ENCODE measurements at regions not wholly inside any gene's neighbourhood (a gene's known extent, or its start where the extent isn't known, plus 50 kb on each side); places are given as distances from the start of the nearest gene placed in this dataset.
"Not testable (repeated sequence)": the region's sequence is repeated elsewhere in the genome, so short reads cannot be mapped to it uniquely, and the experiment has no call there.

DNA sequence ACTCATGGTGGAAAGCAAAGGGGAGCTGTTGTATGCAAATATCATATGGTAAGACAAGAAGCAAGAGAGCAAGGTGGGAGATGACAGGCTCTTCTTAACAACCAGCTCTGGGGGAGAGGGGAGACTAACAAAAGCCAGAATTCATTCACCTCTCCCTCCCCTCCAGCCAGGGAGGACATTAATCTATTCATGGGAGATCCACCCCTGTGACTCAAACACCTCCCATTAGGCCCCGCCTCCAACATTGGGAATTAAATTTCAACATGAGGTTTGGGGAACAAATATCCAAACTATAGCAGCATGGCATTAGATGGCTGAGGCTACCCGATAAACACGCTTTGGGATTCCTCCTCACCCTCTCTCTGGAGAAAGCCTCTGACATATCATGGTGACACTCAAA is 210.6 kb downstream of the RHOU start:
- Mint-ChIP-seq H3K27me3 (ENCODE audit: low read depth) (peaks cover 10% of the 10 kb centered on the region), H3K4me3 (no peak overlapping the region), H3K27ac (no peak overlapping the region), H3K4me1 (ENCODE audit: low read depth) (no peaks in the 10 kb centered on the region), H3K9me3 (no peaks in the 10 kb centered on the region), H3K36me3 (ENCODE audit: low read depth) (no peaks in the 10 kb centered on the region)

DNA sequence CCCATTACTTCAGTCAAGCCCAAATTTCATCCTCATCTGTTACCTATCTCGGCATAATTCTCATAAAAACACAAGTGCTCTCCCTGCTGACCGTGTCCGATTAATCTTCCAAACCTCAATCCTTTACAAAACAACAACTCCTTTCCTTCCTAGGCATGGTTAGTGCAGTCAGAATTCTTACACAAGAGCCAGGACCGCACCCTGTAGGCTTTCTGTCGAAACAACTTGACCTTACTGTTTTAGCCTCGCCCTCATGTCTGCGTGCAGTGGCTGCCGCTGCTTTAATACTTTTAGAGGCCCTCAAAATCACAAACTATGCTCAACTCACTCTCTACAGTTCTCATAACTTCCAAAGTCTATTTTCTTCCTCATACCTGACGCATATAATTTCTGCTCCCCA is 214.3 kb downstream of the RHOU start:
- not testable (repeated sequence) for H3K9me3 Mint-ChIP-seq

DNA sequence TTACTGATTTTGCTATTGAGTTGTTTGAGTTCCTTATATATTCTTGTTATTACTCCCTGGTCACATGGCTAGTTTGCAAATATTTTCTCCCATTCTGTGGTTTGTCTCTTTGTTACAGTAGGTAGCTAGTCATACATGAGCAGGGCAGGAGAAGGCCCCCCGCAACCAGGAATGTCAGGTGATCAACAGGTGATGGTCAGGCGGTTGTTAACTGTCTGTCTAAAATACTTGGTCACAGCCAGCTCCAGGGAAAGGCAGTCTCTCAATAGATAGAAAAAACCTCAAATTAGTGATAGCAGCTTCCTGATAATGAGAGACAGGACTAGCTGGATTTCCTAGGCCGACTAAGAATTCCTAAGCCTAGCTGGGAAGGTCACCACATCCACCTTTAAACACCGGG is 217.9 kb downstream of the RHOU start:
- Mint-ChIP-seq H3K9me3 (no peaks in the 10 kb centered on the region), H3K27ac (no peak overlapping the region), H3K4me3 (no peak overlapping the region)

More for the DNA sequence above, 214.3 kb downstream of the RHOU start:
- not testable (repeated sequence) for H3K36me3 Mint-ChIP-seq (ENCODE audit: low read depth); H3K4me3 Mint-ChIP-seq; H3K4me1 Mint-ChIP-seq (ENCODE audit: low read depth); H3K27me3 Mint-ChIP-seq (ENCODE audit: low read depth); H3K27ac Mint-ChIP-seq

DNA sequence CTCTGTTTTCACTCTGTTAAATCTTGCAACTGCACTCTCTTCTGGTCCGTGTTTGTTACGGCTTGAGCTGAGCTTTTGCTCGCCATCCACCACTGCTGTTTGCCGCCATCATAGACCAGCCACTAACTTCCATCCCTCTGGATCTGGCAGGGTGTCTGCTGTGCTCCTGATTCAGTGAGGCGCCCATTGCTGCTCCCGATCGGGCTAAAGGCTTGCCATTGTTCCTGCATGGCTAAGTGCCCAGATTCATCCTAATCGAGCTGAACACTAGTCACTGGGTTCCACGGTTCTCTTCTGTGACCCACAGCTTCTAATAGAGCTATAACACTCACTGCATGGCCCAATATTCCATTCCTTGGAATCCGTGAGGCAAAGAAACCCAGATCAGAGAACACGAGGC is 218.5 kb downstream of the RHOU start:
- not testable (repeated sequence) for H3K36me3 Mint-ChIP-seq (ENCODE audit: low read depth); H3K27me3 Mint-ChIP-seq (ENCODE audit: low read depth); H3K4me1 Mint-ChIP-seq (ENCODE audit: low read depth); H3K4me3 Mint-ChIP-seq; H3K9me3 Mint-ChIP-seq; H3K27ac Mint-ChIP-seq

More for the DNA sequence above, 217.9 kb downstream of the RHOU start:
- Mint-ChIP-seq H3K27me3 (ENCODE audit: low read depth) (no peaks in the 10 kb centered on the region), H3K4me1 (ENCODE audit: low read depth) (no peaks in the 10 kb centered on the region), H3K36me3 (ENCODE audit: low read depth) (no peaks in the 10 kb centered on the region)

DNA sequence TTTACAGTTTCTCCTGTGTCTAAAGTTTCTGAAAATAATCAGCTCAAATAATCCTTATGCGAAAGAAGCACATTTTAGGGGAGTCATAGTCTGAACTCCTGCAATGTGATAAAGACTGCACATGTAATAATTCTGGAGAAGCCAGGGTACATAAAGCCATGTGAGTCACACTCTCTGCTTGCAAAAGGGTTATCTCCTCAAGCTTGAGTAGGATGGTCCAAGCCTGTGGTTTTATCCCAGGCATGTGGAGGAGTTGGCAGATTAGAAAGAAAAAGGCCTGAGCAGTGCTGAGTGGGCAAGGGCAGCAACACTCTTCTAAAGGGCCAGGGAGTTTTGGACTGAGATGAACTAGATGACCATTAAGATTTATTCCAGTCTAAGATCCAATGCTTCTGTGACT is 220.4 kb downstream of the RHOU start:
- Mint-ChIP-seq H3K4me1 (ENCODE audit: low read depth) (no peaks in the 10 kb centered on the region), H3K36me3 (ENCODE audit: low read depth) (no peaks in the 10 kb centered on the region), H3K27me3 (ENCODE audit: low read depth) (peaks cover 4% of the 10 kb centered on the region), H3K4me3 (no peak overlapping the region), H3K9me3 (no peaks in the 10 kb centered on the region), H3K27ac (no peak overlapping the region)

DNA sequence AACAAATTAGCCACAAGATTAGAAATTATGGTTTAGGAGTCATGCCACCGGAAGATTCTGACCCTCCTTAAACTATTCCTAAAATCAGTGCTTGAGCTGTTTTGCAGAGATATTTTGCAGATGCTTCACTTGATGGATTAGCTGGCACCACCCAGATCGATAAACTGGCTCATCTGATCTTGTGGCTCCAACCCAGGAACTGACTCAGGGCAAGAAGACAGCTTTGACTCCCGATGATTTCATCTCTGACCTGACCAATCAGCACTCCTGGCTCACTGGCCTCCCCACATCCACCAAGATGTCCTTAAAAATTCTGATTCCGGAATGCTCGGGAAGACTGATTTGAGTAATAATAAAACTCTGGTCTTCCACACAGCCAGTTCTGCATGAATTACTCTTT is 221.6 kb downstream of the RHOU start:
- Mint-ChIP-seq H3K9me3 (no peaks in the 10 kb centered on the region), H3K36me3 (ENCODE audit: low read depth) (no peaks in the 10 kb centered on the region), H3K4me3 (no peak overlapping the region), H3K4me1 (ENCODE audit: low read depth) (no peaks in the 10 kb centered on the region), H3K27me3 (ENCODE audit: low read depth) (peaks cover 4% of the 10 kb centered on the region), H3K27ac (no peak overlapping the region)

DNA sequence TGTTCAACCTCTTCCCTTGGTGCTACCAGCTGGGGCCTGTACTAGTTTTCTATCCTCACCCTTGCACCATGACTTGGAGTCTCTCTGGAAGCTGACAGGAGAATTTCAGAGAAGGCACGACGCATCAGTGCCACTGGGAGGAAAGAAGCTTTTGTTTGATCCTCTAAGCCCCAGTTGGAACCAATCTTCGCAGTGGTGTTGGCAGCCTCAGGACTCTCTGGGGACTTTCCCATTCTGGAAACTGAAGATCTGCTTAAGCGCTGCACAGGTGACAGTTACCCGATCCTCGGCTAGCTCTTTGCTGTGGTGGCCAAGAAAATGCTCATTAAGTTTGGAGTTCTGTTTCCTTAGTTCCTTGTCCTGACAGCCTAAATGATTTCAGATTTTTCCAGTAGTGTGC is 222.3 kb downstream of the RHOU start:
- Mint-ChIP-seq H3K27ac (no peak overlapping the region), H3K27me3 (ENCODE audit: low read depth) (peaks cover 4% of the 10 kb centered on the region), H3K36me3 (ENCODE audit: low read depth) (no peaks in the 10 kb centered on the region), H3K9me3 (no peaks in the 10 kb centered on the region), H3K4me3 (no peak overlapping the region), H3K4me1 (ENCODE audit: low read depth) (no peaks in the 10 kb centered on the region)

DNA sequence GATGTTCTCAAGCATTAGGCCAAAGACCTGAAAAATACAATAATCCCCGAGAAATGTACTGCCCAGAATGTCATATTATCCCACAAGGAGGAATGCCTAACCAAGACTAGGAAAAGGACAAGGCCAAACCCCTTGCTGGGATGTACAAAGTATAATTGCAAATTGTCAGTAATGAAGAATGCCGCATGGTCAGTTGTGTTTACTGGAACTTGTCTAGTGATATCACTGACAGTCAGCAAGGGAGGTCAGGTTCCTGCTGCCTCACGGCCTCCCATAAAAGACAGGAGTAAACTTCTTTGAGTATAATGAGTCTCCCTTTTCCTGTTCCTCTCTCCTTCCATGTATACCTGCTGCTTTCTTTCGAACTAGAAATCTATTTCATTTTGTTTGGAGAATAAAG is 222.8 kb downstream of the RHOU start:
- Mint-ChIP-seq H3K4me3 (no peak overlapping the region), H3K4me1 (ENCODE audit: low read depth) (no peaks in the 10 kb centered on the region), H3K9me3 (no peaks in the 10 kb centered on the region), H3K27me3 (ENCODE audit: low read depth) (peaks cover 4% of the 10 kb centered on the region), H3K27ac (no peak overlapping the region), H3K36me3 (ENCODE audit: low read depth) (no peaks in the 10 kb centered on the region)

DNA sequence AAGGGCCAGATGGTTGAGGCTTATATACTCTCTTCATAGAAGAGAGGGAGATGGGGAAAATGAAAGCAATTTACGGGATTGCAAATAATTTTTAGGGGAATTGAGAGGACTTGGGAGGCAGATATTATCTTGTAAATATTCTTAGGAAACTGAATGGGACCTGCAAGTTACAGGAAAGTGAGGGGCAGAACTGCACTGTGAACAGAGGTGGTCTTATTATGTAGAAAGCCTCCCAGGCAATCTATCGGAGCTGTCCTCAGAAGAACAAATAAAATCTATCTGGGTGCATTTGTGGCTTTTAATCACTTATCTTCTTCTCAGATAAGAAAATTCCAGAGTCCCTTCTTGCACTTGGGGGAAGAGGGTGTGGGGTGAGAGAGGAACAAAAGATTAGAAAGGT is 223.5 kb downstream of the RHOU start:
- Mint-ChIP-seq H3K27me3 (ENCODE audit: low read depth) (peaks cover 8% of the 10 kb centered on the region), H3K4me3 (no peak overlapping the region), H3K9me3 (no peaks in the 10 kb centered on the region), H3K27ac (no peak overlapping the region), H3K4me1 (ENCODE audit: low read depth) (no peaks in the 10 kb centered on the region), H3K36me3 (ENCODE audit: low read depth) (no peaks in the 10 kb centered on the region)

DNA sequence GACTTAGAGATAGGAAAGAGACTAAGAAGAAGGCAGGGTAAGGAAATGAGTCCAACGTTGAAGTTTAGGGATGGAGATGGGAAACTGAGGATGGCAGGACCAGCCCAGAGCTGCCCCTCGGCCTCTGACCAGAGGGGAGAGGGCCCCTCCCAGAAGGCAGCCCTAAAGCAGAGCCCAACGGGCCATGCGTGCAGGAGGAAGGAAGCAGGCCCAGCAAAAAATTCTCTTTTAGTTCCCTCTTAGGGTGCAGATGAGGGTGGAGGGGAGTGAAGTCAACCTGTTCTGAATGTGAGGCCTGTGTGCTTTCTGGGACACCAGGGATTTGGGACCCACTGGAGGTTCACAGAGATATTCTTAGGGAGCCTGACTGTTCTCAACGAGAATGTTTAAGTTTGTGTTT is 225.4 kb downstream of the RHOU start:
- no peaks in the 10 kb centered on the region for H3K36me3 Mint-ChIP-seq (ENCODE audit: low read depth)

DNA sequence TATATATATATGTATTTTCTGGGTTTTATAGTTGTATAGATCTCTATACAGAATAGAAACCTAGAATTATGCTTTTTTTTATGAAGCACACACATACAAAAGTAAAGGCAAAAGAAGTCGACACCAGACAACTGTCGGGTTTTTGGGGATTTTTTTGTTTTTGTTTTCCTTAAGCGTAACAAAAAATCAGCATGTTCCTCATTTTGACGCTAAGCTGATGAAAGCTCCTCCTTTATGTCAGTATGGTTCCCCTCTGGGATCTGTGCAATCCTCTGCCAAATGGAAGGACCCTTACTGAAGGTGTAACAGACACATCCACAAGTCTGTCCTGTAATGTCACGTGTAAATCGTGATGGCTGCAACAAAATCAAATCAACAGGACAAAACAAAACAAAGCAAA is 226.2 kb downstream of the RHOU start:
- Mint-ChIP-seq H3K27me3 (ENCODE audit: low read depth) (peaks cover 10% of the 10 kb centered on the region), H3K4me1 (ENCODE audit: low read depth) (no peaks in the 10 kb centered on the region), H3K27ac (no peak overlapping the region), H3K36me3 (ENCODE audit: low read depth) (no peaks in the 10 kb centered on the region), H3K9me3 (no peaks in the 10 kb centered on the region), H3K4me3 (no peak overlapping the region)

More for the DNA sequence above, 225.4 kb downstream of the RHOU start:
- no peak overlapping the region for H3K27ac Mint-ChIP-seq
- H3K9me3 Mint-ChIP-seq = no peaks in the 10 kb centered on the region
- H3K27me3 Mint-ChIP-seq (ENCODE audit: low read depth) = peaks cover 10% of the 10 kb centered on the region
- H3K4me3 Mint-ChIP-seq = no peak overlapping the region
- H3K4me1 Mint-ChIP-seq (ENCODE audit: low read depth) = no peaks in the 10 kb centered on the region

DNA sequence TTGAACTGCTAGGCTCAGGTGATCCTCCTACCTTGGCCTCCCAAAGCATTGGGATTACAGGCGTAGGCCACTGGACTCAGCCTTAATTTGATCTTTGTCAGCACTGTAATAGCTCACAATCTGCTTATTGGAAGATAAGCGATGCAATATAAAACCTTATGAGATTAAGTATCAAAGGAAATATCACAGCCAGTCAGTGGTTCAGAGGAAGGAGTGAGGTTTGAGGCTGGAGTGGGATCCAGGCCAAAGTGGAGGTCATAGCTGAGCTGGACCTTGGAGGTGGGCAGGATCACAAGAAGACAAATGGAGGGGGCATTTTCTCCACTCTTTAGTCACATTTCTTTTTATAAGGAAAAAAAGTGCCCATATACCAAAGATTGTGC is 228.5 kb downstream of the RHOU start:
- Mint-ChIP-seq H3K36me3 (ENCODE audit: low read depth) (no peaks in the 10 kb centered on the region), H3K4me1 (ENCODE audit: low read depth) (no peaks in the 10 kb centered on the region), H3K9me3 (no peaks in the 10 kb centered on the region), H3K27ac (no peak overlapping the region), H3K27me3 (ENCODE audit: low read depth) (peaks cover 11% of the 10 kb centered on the region), H3K4me3 (no peak overlapping the region)

DNA sequence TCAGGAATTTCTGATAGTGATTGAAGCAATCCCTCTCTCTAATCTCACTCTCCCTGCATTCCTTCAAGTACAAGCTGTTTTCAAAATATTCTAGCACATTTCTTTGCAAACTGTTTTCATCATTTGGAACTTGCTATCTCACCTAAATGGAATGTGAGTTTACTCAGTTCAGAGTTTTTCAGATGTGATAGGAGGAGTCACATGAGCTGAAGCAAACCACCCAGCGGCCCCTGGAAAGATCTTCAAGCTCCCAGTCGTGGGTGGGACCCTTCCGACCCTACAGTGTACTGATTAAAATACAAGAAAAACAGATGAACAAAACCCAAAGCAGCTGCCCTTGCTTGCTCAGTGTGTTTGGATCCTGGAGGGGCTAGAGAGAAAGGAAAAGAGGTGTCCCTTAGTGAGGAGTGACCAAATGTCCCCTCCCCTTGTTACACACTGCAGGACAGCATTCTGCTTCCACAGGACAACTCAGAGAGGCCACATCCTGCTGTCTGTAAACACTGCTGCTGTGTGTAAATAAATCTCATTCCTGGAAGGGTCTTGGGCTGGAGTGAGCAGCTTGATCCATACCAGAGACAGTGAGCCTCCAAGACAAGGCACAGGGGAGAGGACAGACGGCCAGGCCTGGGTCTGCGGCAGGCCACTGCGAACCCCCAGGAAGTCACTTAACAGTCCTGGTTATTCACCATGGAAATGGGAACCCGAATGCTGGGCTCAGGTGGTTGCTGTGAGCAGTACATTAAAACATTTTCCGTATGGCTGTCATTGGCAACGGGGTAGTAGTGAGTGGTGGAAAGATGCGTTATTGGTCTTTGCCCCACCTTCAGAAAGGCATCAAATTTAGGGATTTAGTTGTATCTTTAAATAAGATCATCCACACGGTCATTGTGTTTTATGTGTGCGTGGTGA is 229.2 kb downstream of the RHOU start:
- H3K36me3 Mint-ChIP-seq (ENCODE audit: low read depth) = no peaks in the 10 kb centered on the region
- no peaks in the 10 kb centered on the region for H3K4me1 Mint-ChIP-seq (ENCODE audit: low read depth)
- no peak overlapping the region for H3K27ac Mint-ChIP-seq
- H3K4me3 Mint-ChIP-seq = no peak overlapping the region
- no peaks in the 10 kb centered on the region for H3K9me3 Mint-ChIP-seq
- H3K27me3 Mint-ChIP-seq (ENCODE audit: low read depth) = peaks cover 14% of the 10 kb centered on the region

DNA sequence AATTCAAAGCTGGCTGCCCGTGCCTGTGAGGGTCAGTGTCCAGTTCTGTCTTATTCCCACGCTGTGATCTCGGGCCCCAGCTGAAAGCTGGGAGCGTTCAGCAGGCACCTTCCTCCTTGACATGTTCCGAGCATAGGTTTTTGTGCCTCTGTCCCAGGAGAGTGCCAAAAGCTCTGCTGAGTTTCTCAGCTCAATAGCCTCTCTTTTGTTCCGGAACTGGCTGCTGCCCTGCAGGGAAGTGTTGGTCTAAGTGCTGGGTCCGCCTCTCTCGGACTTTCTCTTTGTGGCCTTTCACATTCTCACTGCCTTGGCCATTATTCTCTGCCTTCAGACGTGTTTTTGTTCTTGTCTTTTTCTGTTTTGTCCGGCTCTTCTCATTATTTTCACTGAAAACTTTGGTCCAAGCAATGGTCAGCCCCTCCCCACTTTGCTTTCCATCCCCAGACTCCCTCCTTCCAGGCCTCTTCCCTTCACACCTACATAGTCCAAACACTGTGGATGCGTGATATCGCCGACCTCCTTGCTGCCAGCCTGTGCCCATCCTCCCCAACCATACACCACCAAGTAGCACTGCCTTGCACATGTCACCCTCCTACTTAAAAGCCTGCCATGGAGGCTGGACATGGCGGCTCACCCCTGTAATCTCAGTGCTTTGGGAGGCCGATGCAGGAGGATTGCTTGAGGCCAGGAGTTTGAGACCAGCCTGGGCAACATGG is 233.8 kb downstream of the RHOU start:
- no peak overlapping the region for H3K27ac Mint-ChIP-seq
- no peaks in the 10 kb centered on the region for H3K36me3 Mint-ChIP-seq (ENCODE audit: low read depth)
- H3K27me3 Mint-ChIP-seq (ENCODE audit: low read depth) = peaks cover 9% of the 10 kb centered on the region
- H3K4me3 Mint-ChIP-seq = no peak overlapping the region
- H3K4me1 Mint-ChIP-seq (ENCODE audit: low read depth) = no peaks in the 10 kb centered on the region
- no peaks in the 10 kb centered on the region for H3K9me3 Mint-ChIP-seq
